ENCODE measurements at regions not wholly inside any gene's neighbourhood (a gene's known extent, or its start where the extent isn't known, plus 50 kb on each side); places are given as distances from the start of the nearest gene placed in this dataset.

GRCh38 chr3:6396631-6397030 lies 464.3 kb upstream of the GRM7 start:
- TF ChIP-seq BMI1 (IDR thresholded peaks at IDR 0.05; ENCODE audit: low read length) = no peak
- TF ChIP-seq, protein P1, sequence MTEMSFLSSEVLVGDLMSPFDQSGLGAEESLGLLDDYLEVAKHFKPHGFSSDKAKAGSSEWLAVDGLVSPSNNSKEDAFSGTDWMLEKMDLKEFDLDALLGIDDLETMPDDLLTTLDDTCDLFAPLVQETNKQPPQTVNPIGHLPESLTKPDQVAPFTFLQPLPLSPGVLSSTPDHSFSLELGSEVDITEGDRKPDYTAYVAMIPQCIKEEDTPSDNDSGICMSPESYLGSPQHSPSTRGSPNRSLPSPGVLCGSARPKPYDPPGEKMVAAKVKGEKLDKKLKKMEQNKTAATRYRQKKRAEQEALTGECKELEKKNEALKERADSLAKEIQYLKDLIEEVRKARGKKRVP (CRISPR knock-in tag; IDR thresholded peaks at IDR 0.05) = no peak
- TF ChIP-seq, protein P2, sequence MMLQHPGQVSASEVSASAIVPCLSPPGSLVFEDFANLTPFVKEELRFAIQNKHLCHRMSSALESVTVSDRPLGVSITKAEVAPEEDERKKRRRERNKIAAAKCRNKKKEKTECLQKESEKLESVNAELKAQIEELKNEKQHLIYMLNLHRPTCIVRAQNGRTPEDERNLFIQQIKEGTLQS (IDR thresholded peaks at IDR 0.05) = no peak
- TF ChIP-seq, protein P2 (CRISPR knock-in tag; conservative IDR thresholded peaks at IDR 0.05) = no peak
- no peak for TF ChIP-seq ZNF444 (CRISPR knock-in tag; IDR thresholded peaks at IDR 0.05)
- no peak for TF ChIP-seq TCF3 (CRISPR knock-in tag; IDR thresholded peaks at IDR 0.05)
- TF ChIP-seq ZSCAN29 (IDR thresholded peaks at IDR 0.05) = no peak
- no peak for TF ChIP-seq RBBP5 (IDR thresholded peaks at IDR 0.05; ENCODE audit: borderline replicate concordance, insufficient read depth, low read length, poor library complexity, severe bottlenecking)
- TF ChIP-seq GABPA (tag; conservative IDR thresholded peaks at IDR 0.05; ENCODE audit: low read depth) = no peak
